Endothelial cell (in vitro differentiated cells): ENCODE measurements at regions not wholly inside any gene's neighbourhood (a gene's known extent, or its start where the extent isn't known, plus 50 kb on each side); places are given as distances from the start of the nearest gene placed in this dataset.

Experiments used
- DNase-seq: peaks from one replicate; pipeline ENCODE4 v3.0.0; 2021; ENCODE audit warnings: low spot score
- H3K27ac Mint-ChIP-seq: one replicate; pipeline ENCODE4 v1.8.0; 2021; ENCODE audit warnings: mixed read lengths, inconsistent platforms; ENCODE audit not compliant: unreplicated experiment
- H3K27me3 Mint-ChIP-seq: one replicate; pipeline ENCODE4 v1.8.0; 2021; ENCODE audit warnings: mild to moderate bottlenecking, moderate library complexity, mixed read lengths, inconsistent platforms; ENCODE audit not compliant: unreplicated experiment
- H3K36me3 Mint-ChIP-seq: one replicate; pipeline ENCODE4 v1.8.0; 2021; ENCODE audit warnings: mild to moderate bottlenecking, low read depth, mixed read lengths, inconsistent platforms; ENCODE audit not compliant: unreplicated experiment
- H3K4me1 Mint-ChIP-seq: one replicate; pipeline ENCODE4 v1.8.0; 2021; ENCODE audit warnings: mild to moderate bottlenecking, mixed read lengths, inconsistent platforms; ENCODE audit not compliant: unreplicated experiment
- H3K4me3 Mint-ChIP-seq: one replicate; pipeline ENCODE4 v1.8.0; 2021; ENCODE audit warnings: mild to moderate bottlenecking, mixed read lengths, inconsistent platforms; ENCODE audit not compliant: unreplicated experiment
- H3K9me3 Mint-ChIP-seq: one replicate; pipeline ENCODE4 v1.8.0; 2021; ENCODE audit warnings: mixed read lengths, inconsistent platforms; ENCODE audit not compliant: unreplicated experiment
- TF ChIP-seq, protein P1 (sequence below): fragments of 200-600 bp; sonication (generic); IDR thresholded peaks from one replicate; pipeline ENCODE4 v1.5.0; 2021; ENCODE audit warnings: antibody characterized with exemption; ENCODE audit not compliant: unreplicated experiment

- Mint-ChIP-seq H3K27me3 (no peaks in the 10 kb centered on the region), H3K36me3 (no peaks in the 10 kb centered on the region), H3K9me3 (peaks cover 4% of the 10 kb centered on the region), H3K4me3 (no peak overlapping the region), H3K27ac (no peak overlapping the region), H3K4me1 (no peaks in the 10 kb centered on the region)
- TF ChIP-seq, protein P1, sequence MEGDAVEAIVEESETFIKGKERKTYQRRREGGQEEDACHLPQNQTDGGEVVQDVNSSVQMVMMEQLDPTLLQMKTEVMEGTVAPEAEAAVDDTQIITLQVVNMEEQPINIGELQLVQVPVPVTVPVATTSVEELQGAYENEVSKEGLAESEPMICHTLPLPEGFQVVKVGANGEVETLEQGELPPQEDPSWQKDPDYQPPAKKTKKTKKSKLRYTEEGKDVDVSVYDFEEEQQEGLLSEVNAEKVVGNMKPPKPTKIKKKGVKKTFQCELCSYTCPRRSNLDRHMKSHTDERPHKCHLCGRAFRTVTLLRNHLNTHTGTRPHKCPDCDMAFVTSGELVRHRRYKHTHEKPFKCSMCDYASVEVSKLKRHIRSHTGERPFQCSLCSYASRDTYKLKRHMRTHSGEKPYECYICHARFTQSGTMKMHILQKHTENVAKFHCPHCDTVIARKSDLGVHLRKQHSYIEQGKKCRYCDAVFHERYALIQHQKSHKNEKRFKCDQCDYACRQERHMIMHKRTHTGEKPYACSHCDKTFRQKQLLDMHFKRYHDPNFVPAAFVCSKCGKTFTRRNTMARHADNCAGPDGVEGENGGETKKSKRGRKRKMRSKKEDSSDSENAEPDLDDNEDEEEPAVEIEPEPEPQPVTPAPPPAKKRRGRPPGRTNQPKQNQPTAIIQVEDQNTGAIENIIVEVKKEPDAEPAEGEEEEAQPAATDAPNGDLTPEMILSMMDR, result no peak
- no peak for DNase-seq
Measured at GRCh38 chr2:107111623-107112022, 225.7 kb upstream of the ST6GAL2 start.

DNA sequence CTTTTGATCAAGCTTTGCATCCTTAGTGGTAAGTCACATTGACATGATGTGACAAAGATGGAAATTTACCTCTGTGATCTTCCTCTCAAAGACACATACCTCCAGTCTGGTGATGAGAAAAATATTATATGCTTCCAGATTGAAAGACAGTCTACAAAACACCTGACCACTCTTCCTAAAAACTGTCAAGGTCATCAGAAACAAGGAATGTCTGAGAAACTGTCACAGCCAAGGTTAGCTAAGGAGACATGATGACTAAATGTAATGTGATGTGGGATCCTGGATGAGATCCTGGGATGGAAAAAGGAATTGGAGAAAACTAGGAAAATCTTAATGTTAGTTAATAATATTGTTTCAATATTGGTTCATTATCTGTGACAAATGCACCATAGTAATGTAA is 226.6 kb upstream of the ST6GAL2 start:
- Mint-ChIP-seq H3K27ac (no peak overlapping the region), H3K27me3 (no peaks in the 10 kb centered on the region), H3K4me1 (no peaks in the 10 kb centered on the region), H3K36me3 (no peaks in the 10 kb centered on the region), H3K9me3 (peaks cover 4% of the 10 kb centered on the region), H3K4me3 (no peak overlapping the region)
- TF ChIP-seq, protein P1, result no peak
- DNase-seq, result no peak

- no peak overlapping the region for H3K4me3 Mint-ChIP-seq
- peaks cover 1% of the 10 kb centered on the region for H3K27me3 Mint-ChIP-seq
- no peak for DNase-seq
- no peaks in the 10 kb centered on the region for H3K9me3 Mint-ChIP-seq
- TF ChIP-seq, protein P1, result no peak
- no peak overlapping the region for H3K27ac Mint-ChIP-seq
- no peaks in the 10 kb centered on the region for H3K4me1 Mint-ChIP-seq
- no peaks in the 10 kb centered on the region for H3K36me3 Mint-ChIP-seq
Measured at GRCh38 chr2:107128381-107128780, 242.4 kb upstream of the ST6GAL2 start.

DNA sequence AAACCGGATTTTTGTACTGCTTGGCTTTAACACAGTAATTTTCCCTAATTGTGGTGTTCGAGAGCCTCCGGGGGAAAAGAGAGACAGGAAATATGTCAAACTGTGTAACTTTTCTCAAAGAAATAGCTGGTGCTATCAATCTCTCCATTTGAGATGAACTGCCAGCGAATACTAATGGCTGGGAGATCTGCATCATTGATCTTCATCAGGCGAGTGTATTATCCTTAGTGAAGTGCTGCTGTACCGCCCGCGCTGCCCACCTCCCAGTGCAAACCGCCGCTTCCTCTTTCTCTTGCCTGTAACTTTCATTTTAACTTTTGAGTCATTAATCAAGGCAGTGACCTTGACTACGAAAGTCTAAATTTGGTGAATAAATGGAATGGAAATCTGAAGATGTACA is 246.1 kb upstream of the ST6GAL2 start:
- Mint-ChIP-seq H3K4me1 (no peaks in the 10 kb centered on the region), H3K27ac (no peak overlapping the region), H3K27me3 (no peaks in the 10 kb centered on the region), H3K9me3 (no peaks in the 10 kb centered on the region), H3K36me3 (no peaks in the 10 kb centered on the region), H3K4me3 (no peak overlapping the region)
- DNase-seq, result no peak
- TF ChIP-seq, protein P1, result no peak

GRCh38 chr2:107132746-107133145 is 246.8 kb upstream of the ST6GAL2 start:
- H3K4me3 Mint-ChIP-seq, result no peak overlapping the region
- no peak for DNase-seq
- no peaks in the 10 kb centered on the region for H3K27me3 Mint-ChIP-seq
- no peaks in the 10 kb centered on the region for H3K9me3 Mint-ChIP-seq
- TF ChIP-seq, protein P1, result no peak
- no peaks in the 10 kb centered on the region for H3K36me3 Mint-ChIP-seq
- H3K4me1 Mint-ChIP-seq, result no peaks in the 10 kb centered on the region
- no peak overlapping the region for H3K27ac Mint-ChIP-seq
